PC-3 (cell line): ENCODE measurements at regions not wholly inside any gene's neighbourhood (a gene's known extent, or its start where the extent isn't known, plus 50 kb on each side); places are given as distances from the start of the nearest gene placed in this dataset.

ENCODE experiments used
- ATAC-seq: fragments of 200-7000 bp; cut with Tn5 transposase; 2 replicates; pipeline ENCODE4 v1.9.1; 2020; ENCODE audit warnings: mild to moderate bottlenecking, moderate library complexity
- BruUV-seq: library from RNA; stranded (reverse); fragments of 400-500 nt; replicated peaks from 2 replicates; lab custom pipeline; 2021; lab: Mats Ljungman, UMichigan
- CTCF ChIA-PET: fragments of 300-600 bp; sonication (Branson Sonifier 250); formaldehyde crosslinking; loops from one replicate; lab custom pipeline; 2022; ENCODE audit warnings: antibody characterized with exemption; lab: Charles Lee
- POLR2A ChIA-PET: fragments of 300-600 bp; sonication (Branson Sonifier 250); formaldehyde crosslinking; loops from one replicate; lab custom pipeline; 2022; ENCODE audit warnings: antibody characterized with exemption; ENCODE audit not compliant: unreplicated experiment; lab: Charles Lee
- DNase-seq: peaks from one replicate; pipeline ENCODE4 v3.0.0-alpha.2; 2015
- H2AFZ ChIP-seq: fragments of 300-600 bp; sonication (generic); 2 replicates; pipeline ENCODE4 v1.6.0; 2016; ENCODE audit warnings: antibody characterized with exemption, low read length
- H3F3A ChIP-seq: fragments of 300-600 bp; sonication (generic); one replicate; pipeline ENCODE4 v1.6.0; 2017; ENCODE audit warnings: antibody characterized with exemption, low read length, control low read depth, mild to moderate bottlenecking; ENCODE audit not compliant: unreplicated experiment
- H3K27ac ChIP-seq: fragments of 300-600 bp; sonication (generic); 2 replicates; pipeline ENCODE4 v1.5.1; 2016; ENCODE audit warnings: mild to moderate bottlenecking, low read length
- H3K27me3 ChIP-seq: fragments of 300-600 bp; sonication (generic); 2 replicates; pipeline ENCODE4 v1.6.1; 2016; ENCODE audit warnings: low read length, mixed read lengths
- H3K36me3 ChIP-seq: fragments of 300-600 bp; sonication (generic); 2 replicates; pipeline ENCODE4 v1.6.1; 2016; ENCODE audit warnings: low read depth, mixed run types, low read length, mixed read lengths
- H3K4me1 ChIP-seq: fragments of 300-600 bp; sonication (generic); 2 replicates; pipeline ENCODE4 v1.5.1; 2016; ENCODE audit warnings: low read length; ENCODE audit not compliant: insufficient read depth
- H3K4me2 ChIP-seq: fragments of 300-600 bp; sonication (generic); 2 replicates; pipeline ENCODE4 v1.6.0; 2016; ENCODE audit warnings: low read length
- H3K4me3 ChIP-seq: fragments of 300-600 bp; sonication (generic); 2 replicates; pipeline ENCODE4 v1.5.1; 2016; ENCODE audit warnings: mild to moderate bottlenecking, low read length, mixed read lengths
- H3K79me2 ChIP-seq: fragments of 300-600 bp; sonication (generic); 2 replicates; pipeline ENCODE4 v1.6.1; 2017; ENCODE audit warnings: low read length, mixed read lengths
- H3K9ac ChIP-seq: fragments of 300-600 bp; sonication (generic); 2 replicates; pipeline ENCODE4 v1.6.0; 2016; ENCODE audit warnings: mild to moderate bottlenecking, low read length
- H3K9me2 ChIP-seq: fragments of 300-600 bp; sonication (generic); replicated peaks from 2 replicates; pipeline ENCODE4 v1.6.1; 2016; ENCODE audit warnings: mixed run types, low read length, mixed read lengths
- H3K9me3 ChIP-seq: fragments of 300-600 bp; sonication (generic); 2 replicates; pipeline ENCODE4 v1.6.1; 2016; ENCODE audit warnings: low read length, mixed read lengths
- H4K20me1 ChIP-seq: fragments of 300-600 bp; sonication (generic); 2 replicates; pipeline ENCODE4 v1.6.1; 2016; ENCODE audit warnings: low read length, mixed read lengths
- CTCF ChIP-seq: fragments of 300-600 bp; sonication (generic); conservative IDR thresholded peaks from 2 replicates; pipeline ENCODE4 v1.5.1; 2017; ENCODE audit warnings: antibody characterized with exemption, low read depth, mild to moderate bottlenecking, low read length
- EZH2 ChIP-seq: fragments of 300-600 bp; sonication (generic); IDR thresholded peaks from one replicate; pipeline ENCODE4 v1.6.1; 2017; ENCODE audit warnings: antibody characterized with exemption, mild to moderate bottlenecking, low read length; ENCODE audit not compliant: unreplicated experiment
- EZH2phosphoT487 ChIP-seq: fragments of 300-600 bp; sonication (generic); IDR thresholded peaks from 2 replicates; pipeline ENCODE4 v1.6.1; 2018; ENCODE audit warnings: mild to moderate bottlenecking, antibody characterized with exemption, low read length, borderline replicate concordance
- intact Hi-C: fragments of 100-400 bp; cut with micrococcal nuclease; formaldehyde crosslinking; loops from 2 replicates; pipeline ENCODE4 v1.9.0; 2023

GRCh38 chr4:155593793-155594192 is 72.9 kb upstream of the GUCY1A1 start:
- DNase-seq = no peak
- ChIA-PET CTCF (no interaction called here), POLR2A (no interaction called here)
- H3F3A ChIP-seq = no peaks in the 10 kb centered on the region
- no peak overlapping the region for H3K9ac ChIP-seq
- BruUV-seq = no TSS peak
- no peaks in the 10 kb centered on the region for H4K20me1 ChIP-seq
- H3K27me3 ChIP-seq = no peaks in the 10 kb centered on the region
- no peaks in the 10 kb centered on the region for H3K9me3 ChIP-seq
- H3K4me3 ChIP-seq = no peak overlapping the region
- no peaks in the 10 kb centered on the region for H3K36me3 ChIP-seq
- no peak overlapping the region for H3K4me2 ChIP-seq
- no peak overlapping the region for H2AFZ ChIP-seq
- no peaks in the 10 kb centered on the region for H3K79me2 ChIP-seq
- H3K9me2 ChIP-seq = no peaks in the 10 kb centered on the region
- intact Hi-C loops = no loop called here
- H3K4me1 ChIP-seq = no peaks in the 10 kb centered on the region
- TF ChIP-seq EZH2 (no peak), CTCF (no peak), EZH2phosphoT487 (no peak)
- no peak overlapping the region for H3K27ac ChIP-seq
- no peak for ATAC-seq

- no peaks in the 10 kb centered on the region for H3K27me3 ChIP-seq
- H3K9me3 ChIP-seq = no peaks in the 10 kb centered on the region
- H3K36me3 ChIP-seq = no peaks in the 10 kb centered on the region
- ChIA-PET POLR2A (no interaction called here), CTCF (no interaction called here)
- no peak overlapping the region for H3K4me2 ChIP-seq
- H4K20me1 ChIP-seq = no peaks in the 10 kb centered on the region
- H3K4me3 ChIP-seq = no peak overlapping the region
- no peak for DNase-seq
- BruUV-seq = no TSS peak
- H3K79me2 ChIP-seq = no peaks in the 10 kb centered on the region
- intact Hi-C loops = no loop called here
- H3K4me1 ChIP-seq = no peaks in the 10 kb centered on the region
- no peaks in the 10 kb centered on the region for H3F3A ChIP-seq
- H2AFZ ChIP-seq = no peak overlapping the region
- ATAC-seq = no peak
- H3K9ac ChIP-seq = no peak overlapping the region
- no peaks in the 10 kb centered on the region for H3K9me2 ChIP-seq
- no peak overlapping the region for H3K27ac ChIP-seq
- no peak for TF ChIP-seq CTCF
- no peak for TF ChIP-seq EZH2phosphoT487
Measured at GRCh38 chr4:155592938-155593297, 73.7 kb upstream of the GUCY1A1 start.

- ATAC-seq (no peak), DNase-seq (no peak)
- Histone ChIP-seq H2AFZ (no peak overlapping the region), H3K79me2 (no peaks in the 10 kb centered on the region), H3K4me3 (no peak overlapping the region), H3K27ac (no peak overlapping the region), H3K9me3 (no peaks in the 10 kb centered on the region), H4K20me1 (no peaks in the 10 kb centered on the region), H3K9ac (no peak overlapping the region), H3K36me3 (no peaks in the 10 kb centered on the region), H3F3A (no peaks in the 10 kb centered on the region), H3K4me1 (no peaks in the 10 kb centered on the region), H3K4me2 (no peak overlapping the region), H3K9me2 (no peaks in the 10 kb centered on the region), H3K27me3 (no peaks in the 10 kb centered on the region)
- TF ChIP-seq CTCF = no peak
- TF ChIP-seq EZH2 = no peak
- no peak for TF ChIP-seq EZH2phosphoT487
- ChIA-PET POLR2A (no interaction called here), CTCF (no interaction called here)
- no TSS peak for BruUV-seq
- intact Hi-C loops = no loop called here
Measured at GRCh38 chr4:155592179-155592937, 74.3 kb upstream of the GUCY1A1 start.
